ENCODE measurements at regions not wholly inside any gene's neighbourhood (a gene's known extent, or its start where the extent isn't known, plus 50 kb on each side); places are given as distances from the start of the nearest gene placed in this dataset.

DNA sequence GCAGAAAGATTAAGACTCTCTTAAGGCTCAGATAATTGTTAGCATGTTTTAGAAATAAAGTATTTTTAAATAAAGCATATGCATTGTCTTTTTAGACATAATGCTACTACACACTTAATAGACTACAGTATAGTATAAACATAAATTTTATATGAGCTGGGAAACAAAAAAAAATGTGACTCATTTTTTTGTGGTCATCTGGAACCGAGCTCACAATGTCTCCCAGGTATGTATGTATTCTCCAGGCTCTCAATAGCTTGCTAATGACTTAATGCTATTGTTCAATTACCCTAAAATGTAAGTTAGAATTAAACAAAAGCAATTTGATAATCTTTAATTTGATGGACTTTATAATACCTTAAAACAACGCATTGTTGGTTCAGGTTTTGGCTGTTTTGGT, 167.2 kb downstream of the NUP35 start:
- no peak for DNase-seq

DNA sequence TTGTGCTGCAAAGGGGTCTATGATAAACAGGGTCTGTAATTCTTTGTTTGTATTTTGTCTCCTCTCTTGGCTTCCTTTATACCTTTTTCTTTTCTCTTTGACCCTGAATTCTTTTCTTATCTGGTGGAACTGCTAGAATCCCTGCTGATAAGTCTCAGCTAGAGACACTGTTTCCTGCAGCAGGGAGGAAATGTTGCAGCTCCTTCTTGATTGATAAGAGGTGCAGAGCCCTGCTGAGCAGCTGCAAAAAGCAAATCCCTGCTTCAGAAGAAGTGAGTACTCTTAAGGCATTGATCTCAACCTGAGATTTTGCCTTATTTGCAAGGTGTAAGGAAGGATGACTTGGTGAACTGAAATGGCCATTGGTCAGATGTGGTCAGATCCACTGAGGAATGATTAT, 167.8 kb downstream of the NUP35 start:
- no peak for DNase-seq

- DNase-seq: no peak
Measured at GRCh38 chr2:183339311-183339710, 215.1 kb downstream of the NUP35 start.

GRCh38 chr2:183341057-183341456, 216.8 kb downstream of the NUP35 start:
- DNase-seq: no peak

DNA sequence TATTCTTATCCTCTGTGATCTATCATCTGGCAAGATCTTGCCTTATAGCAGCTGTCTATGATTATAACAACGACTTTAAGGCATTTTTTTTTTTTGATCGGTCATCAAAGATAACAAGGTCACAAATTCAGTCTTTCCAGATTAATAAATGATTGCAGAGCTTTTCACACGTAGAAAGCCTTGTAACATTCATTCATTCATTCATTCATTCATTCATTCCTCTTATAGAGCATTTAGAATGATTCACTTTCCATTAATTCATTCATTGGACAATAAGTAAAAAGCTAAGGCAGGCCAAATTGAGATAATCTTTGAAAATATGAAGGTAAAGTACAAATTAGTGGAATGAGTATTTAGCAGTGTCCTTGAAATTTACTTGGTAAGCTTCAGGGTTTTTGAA, 223.7 kb downstream of the NUP35 start:
- no peak for DNase-seq

DNA sequence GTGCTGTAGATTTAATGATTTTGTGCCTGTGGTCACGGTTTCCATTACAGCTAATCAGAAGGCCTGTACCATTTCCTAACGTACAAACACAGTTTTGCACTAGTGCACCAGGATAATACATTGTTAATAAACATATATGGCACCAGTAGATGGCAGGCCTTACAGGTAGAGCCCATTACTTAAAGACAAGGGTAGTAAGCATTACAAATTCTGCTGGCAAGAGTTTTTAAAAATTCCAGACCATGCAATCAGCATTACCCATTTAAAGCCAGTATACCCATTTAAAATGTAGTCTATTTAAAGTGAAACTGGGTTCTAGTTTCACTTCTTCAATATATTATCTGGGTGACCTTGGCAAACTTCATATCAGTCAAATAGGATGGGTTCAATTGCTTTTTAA, 224.2 kb downstream of the NUP35 start:
- no peak for DNase-seq

DNA sequence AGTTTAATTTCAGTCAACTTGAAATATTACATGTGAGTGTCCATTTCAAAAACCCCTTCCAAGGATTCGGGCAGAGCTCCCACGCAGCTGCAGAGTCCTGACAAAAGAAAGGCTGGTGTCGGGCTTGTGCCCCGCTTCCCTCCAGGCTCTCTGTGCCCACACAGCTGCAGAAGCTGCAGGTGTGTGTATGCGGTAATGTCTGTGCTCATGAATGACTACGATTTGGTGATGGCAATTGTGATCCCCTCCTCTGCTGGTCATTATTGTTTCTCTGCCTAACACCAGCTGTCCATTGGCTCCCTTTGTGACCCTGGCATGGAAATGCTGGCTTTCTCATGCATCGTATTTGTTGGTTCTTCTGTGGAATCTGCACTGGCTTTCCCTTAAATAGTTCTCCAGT, 224.8 kb downstream of the NUP35 start:
- DNase-seq: no peak

- DNase-seq: peak; percentile 4
Measured at GRCh38 chr2:183359867-183360266, 235.6 kb downstream of the NUP35 start.

- no peak for DNase-seq
Measured at GRCh38 chr2:183371545-183371944, 247.3 kb downstream of the NUP35 start.

- DNase-seq: no peak
Measured at GRCh38 chr2:183375821-183376220, 251.6 kb downstream of the NUP35 start.

DNA sequence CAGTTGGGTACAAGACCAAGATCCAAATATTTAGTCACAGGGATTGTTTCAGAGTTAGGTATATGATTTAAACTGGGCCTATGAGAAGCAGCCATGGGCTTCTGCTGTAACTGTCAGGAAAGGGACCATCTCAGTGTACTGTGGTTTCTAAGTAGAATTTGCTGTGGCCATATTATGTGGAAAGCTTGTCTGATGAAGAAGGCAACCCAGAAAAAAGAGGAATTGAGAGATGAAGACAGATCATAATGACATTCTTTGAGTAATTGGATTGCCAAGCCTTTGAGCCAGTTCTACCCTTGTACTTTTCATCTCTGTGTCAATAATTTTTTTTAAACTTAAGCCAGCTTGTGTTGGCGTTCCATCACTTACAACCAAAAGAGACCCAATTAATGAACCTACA, 259.6 kb downstream of the NUP35 start:
- no peak for DNase-seq

- no peak for DNase-seq
Measured at GRCh38 chr2:183389546-183390080, 265.4 kb downstream of the NUP35 start.

GRCh38 chr2:183390109-183390508, 265.9 kb downstream of the NUP35 start:
- DNase-seq: no peak

GRCh38 chr2:183404392-183404791, 280.1 kb downstream of the NUP35 start:
- no peak for DNase-seq

- no peak for DNase-seq
Measured at GRCh38 chr2:183408562-183408961, 284.3 kb downstream of the NUP35 start.

DNA sequence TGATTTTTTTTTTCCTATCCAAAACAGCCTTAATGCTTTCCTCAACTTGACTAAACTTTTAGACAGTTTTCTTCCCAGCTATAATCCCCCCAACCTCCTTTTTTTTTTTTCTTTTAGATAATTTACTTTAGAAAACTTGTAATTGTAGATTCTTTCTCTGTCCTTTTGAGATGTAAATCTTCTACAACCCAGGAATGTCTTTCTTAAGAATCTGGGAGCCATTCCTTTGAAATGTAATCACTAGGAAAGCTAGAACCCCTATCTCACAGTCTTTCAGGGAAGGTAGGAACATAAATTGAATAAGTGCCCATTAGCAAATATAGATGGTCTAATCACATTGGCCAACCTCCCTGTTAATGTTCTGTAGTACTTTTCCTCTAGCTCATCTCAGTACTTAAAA, 285.4 kb downstream of the NUP35 start:
- no peak for DNase-seq

DNA sequence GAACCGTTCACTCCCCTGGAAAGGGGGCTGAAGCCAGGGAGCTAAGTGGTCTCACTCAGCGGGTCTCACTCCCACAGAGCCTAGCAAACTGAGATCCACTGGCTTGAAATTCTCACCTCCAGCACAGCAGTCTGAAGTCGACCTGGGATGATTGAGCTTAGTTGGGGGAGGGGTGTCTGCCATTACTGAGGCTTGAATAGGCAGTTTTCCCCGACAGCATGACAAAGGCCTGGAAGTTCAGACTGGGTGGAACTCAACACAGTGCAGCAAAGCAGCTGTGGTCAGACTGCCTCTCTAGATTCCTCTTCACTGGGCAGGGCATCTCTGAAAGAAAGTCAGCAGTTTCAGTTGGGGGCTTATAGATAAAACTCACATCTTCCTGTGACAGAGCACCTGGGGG, 292.5 kb downstream of the NUP35 start:
- DNase-seq: no peak

DNA sequence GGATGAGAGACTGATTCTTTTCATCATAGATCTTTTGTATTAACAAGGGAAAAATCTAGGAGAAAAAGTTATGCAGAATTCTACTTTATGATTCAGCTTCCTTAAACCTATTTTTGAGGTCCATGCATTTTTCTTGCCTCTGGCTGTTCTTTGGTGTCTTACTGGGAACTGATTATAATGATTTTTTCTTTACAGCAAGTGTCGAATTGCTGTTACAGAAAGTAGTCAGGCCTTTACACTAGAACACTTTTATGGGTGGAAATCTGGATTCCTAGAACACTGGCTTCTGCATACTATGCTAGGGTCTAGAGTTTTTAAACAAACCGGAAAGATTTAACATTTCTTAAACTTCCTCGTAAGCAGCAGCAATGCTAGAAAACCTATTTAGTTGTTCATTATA, 302.6 kb downstream of the NUP35 start:
- no peak for DNase-seq

DNA sequence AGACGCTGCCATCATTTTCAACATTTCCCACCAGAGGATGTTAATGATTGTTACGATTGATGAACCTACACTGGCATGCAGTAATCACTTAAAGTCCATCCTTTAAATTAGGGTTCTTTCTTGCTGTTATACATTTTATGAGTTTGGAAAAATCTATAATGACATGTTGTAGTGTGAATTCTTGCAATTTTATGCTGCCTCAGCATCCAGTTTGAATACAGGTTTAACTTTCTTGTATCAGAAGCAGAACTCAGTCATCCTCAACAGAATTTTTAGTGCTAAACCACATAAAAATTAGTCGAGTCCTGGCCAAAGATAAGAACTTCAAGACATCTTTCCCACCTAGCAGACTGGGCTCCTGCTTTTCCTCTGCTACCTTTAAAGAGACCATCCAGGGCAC, 303.3 kb downstream of the NUP35 start:
- DNase-seq: no peak

DNA sequence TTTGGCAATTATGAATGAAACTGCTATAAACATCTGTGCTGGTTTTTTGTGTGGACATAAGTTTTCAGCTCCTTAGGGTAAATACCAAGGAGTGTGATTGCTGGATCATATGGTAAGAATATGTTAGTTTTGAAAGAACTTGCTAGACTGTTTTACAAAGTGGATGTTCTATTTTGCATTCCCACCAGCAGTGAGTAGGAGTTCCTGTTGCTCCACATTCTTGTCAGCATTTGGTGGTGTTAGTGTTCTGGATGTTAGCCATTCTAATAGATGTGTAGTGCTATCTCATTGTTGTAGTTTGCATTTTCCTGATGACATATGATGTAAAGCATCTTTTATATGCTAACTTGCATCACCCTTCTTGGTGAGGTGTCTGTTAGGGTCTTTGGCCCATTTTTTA, 304.6 kb downstream of the NUP35 start:
- no peak for DNase-seq

GRCh38 chr2:183438541-183438940, 314.3 kb downstream of the NUP35 start:
- no peak for DNase-seq

DNA sequence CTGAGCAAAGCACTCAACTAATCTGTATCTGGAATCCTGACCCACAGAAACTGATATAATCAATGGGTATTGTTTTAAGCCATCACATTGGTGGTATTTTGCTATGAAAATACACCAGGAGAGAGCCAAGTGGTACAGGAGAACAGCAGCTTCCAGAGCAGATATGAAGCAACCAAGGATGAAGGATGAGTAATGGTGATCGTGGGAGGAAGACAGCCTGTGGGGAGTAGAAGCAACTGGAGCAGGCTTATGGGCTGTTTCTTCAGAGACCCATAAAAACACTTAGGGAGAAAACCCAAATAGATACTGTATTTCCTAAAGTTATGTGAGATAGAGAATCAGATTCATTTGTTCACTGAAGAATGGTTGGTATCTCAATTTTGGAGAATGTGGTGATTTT, 330.8 kb downstream of the NUP35 start:
- no peak for DNase-seq

DNA sequence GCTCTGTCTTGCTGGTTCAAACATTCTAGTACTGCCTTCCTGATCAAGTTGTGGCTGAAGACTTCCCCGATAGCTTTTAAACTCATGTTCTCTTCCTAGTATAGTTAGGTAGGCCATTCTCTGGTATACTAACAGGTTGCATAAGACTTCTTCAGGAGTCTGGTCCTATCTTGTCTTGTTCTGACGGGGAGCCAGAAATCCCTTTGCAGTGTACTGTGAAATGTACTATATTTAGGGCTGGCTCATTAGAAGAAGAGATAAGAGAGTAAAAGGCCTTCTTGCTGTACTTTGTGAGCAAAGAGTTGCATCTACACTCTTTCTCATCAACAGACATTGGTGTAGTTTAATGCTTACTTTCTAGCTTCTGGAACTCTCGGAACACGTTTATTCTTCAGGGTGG, 331.9 kb downstream of the NUP35 start:
- DNase-seq: no peak

DNA sequence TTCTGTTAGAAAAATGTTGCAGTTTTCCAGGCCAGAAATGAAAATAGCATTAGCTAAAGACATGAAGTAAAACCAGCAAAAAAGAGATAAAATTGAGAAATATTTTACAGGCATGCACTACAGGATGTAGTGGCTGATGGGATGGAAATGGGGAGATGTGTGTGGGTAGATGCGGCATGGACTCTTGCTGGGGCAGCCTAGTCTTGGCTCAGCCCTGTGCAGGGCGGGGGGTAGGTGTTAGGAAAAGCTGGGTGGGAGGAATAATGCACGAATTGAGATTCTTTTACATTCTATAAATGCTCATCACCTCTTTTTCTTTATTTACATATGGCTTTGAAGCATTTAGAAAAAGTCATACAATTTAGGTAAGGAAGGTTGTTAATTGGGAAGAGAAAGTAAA, 334.2 kb downstream of the NUP35 start:
- no peak for DNase-seq

DNA sequence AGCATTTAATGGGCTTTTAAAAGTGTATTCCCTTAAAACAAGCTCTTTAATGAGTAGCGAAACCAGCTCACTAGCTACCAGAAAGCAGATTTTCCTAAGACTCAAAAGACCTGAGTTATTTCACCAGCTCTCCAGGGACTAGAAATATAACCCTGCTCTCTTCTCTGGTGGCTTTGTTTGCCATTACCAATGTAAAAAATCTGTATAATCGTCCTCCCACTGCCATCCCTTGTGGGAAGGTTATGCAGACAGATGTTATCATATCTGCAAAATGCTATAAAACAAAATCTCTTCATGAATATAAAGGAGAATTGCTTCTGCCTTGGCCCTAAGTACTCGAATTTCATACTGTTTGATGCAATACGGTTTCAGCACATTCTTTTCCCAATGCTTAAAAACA, 335.2 kb downstream of the NUP35 start:
- DNase-seq: no peak

GRCh38 chr2:183463821-183464220, 339.6 kb downstream of the NUP35 start:
- no peak for DNase-seq

All from kidney glomerular epithelial cell (primary cell).